HG02588 (cell line): ENCODE measurements at regions not wholly inside any gene's neighbourhood (a gene's known extent, or its start where the extent isn't known, plus 50 kb on each side); places are given as distances from the start of the nearest gene placed in this dataset.
"Not testable (repeated sequence)": the region's sequence is repeated elsewhere in the genome, so short reads cannot be mapped to it uniquely, and the experiment has no call there.

ENCODE experiments used
- ATAC-seq: cut with Tn5 transposase; IDR thresholded peaks from one replicate; pipeline ENCODE4 v1.9.1; 2021; ENCODE audit warnings: mild to moderate bottlenecking, moderate library complexity; ENCODE audit not compliant: unreplicated experiment

DNA sequence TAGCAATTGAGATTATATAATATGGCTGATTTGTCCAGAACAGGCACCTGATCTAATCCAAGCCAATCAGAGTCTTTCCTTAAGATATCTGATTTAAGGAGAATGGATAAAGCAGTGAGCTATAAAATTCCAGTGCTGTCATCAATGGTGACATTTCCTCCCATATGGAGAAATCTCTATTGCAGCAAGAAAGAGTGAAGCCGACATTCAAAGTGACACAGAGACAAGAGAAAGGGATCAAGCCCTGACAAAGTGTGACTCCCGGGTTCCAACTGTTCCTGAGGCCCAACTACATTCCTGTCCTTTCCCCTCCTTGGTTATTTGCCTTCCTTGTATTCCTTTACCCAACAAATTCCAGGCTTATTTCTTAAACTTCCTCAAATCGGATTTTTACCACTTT lies 430.0 kb upstream of the SOX5 start:
- no peak for ATAC-seq

DNA sequence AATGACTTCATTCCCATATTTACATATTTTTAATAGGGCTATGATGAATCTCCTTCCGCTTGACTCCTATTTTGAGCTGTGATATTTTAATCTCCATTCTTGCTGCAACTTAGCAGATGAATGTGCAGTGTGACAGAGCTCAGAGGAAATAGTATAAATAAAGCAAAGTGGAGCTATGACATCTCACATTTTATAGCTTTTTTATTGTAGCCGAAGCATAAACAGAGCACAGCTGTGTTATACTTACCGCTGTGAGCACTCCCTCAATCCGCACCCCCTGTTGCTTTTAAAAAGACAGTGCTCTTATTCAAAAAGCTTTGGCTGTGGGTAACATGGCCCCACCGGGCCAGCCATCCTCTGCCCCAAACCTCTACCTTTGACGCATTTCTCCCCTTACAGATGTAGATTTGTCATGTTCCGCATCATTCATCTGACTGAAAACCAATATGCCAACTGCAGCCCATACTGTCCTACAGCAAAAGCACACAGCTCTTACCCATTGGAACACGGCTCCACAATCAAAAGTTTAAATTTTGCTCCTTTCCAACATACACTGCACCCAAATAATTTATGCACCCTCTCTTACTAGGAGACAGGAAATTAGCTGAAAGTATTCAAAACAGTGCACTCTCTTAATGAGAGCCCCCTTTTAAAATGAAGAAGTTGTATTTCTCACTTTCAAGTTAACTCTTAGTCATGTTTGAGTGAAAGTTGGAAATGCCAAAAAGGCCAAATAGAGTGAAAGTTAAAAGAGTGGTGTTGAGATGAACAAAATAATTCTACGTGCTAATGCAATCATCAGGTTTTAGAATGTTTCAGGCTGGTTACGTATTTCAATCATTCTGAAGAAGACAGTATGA lies 429.3 kb upstream of the SOX5 start:
- peak; percentile 62 for ATAC-seq

DNA sequence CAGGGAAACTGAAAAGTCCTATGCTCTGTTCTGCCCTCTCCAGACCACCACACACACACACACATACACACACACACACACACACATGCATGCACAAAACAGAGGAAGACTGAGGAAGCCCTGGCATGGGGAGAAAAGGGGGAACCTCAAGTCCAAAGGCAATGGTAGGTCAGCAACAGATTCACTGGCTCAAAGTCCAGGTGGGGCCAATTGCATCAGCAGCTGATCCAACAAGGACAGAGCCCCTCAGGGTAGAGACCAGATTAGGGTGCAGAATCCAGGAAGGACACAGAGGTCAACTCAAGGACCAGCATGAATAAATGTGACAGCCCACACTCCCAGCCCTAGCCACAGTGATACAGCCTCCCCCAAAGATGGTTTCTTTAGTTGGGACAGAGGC lies 425.0 kb upstream of the SOX5 start:
- no peak for ATAC-seq

DNA sequence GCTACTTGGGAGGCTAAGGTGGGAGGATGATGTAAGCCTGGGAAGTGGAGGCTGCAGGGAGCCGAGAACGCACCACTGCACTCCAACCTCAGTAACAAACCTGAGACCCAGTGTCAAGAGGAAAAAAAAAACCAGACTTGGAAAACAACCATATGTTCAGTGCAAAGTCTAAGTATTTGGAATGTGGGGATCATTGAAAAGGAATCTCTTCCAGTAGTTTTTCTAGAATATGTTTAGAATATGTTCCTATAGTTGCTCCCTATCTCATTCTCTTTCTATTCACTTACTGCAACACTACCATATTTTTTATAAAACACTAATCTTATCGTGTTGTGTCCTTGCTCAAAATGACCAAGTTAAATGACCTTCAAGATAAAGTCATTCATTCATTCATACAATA lies 423.5 kb upstream of the SOX5 start:
- no peak for ATAC-seq

DNA sequence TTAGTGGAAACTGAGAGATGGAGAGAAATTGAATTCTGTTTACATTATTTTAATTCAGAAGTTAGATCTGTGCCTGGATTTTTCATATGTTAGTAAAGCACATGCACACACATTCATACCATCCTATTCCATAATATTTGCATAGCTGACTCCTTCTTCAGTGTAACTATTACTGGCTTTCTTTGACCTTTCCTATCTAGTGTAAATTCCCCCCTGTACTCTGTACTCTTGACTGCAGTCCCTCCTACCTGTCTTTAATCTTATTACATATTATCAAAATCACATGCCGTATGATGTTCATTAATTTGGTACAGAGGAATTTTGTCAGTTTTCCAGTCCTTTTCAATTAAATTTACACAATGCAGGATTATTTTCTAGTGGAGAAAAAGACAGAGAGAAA lies 417.0 kb upstream of the SOX5 start:
- ATAC-seq: no peak

DNA sequence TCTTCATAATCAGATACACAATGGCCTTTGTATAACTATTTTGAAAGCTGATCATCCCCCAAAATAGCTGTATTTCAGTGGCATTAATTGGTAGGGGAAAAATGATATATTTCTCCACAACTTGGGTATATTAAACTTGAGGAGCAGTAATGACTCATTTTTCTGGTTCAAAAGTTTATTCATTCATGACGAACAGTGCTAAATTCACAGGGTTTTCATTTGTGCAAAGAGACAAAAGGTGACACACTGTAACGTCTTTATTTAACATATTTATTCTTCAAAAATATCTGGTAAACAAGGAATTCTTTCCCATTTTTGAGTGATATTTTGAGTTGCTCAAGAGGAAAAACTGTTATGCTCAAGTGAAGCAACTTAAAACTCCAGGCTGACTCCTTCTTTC lies 415.5 kb upstream of the SOX5 start:
- ATAC-seq: no peak

DNA sequence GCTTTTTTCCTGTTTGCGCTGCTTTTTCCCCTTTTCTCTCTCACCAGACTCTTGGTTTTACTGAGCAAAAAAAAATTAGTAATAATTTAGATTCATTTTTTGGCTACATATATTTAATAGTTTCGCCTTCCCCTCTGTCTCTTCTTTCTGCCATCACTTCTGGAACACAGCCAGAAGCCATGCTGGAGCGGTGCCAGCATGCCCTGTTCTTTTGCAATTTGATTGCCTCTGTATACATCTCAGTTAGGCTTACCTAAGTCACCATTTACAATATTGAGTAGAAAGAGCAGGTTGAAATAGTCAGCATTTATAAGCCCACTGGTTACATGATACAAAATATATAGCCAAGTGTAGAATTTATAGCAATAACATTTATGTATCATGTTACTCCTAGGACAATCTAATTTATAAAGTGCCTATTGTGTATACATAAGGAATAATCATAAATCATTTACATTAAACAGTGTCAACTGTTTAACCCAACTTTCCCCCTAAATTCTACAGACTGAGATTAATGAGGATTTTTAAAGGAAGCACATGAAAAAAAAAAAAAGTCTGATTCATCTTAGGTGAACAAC lies 413.8 kb upstream of the SOX5 start:
- no peak for ATAC-seq

DNA sequence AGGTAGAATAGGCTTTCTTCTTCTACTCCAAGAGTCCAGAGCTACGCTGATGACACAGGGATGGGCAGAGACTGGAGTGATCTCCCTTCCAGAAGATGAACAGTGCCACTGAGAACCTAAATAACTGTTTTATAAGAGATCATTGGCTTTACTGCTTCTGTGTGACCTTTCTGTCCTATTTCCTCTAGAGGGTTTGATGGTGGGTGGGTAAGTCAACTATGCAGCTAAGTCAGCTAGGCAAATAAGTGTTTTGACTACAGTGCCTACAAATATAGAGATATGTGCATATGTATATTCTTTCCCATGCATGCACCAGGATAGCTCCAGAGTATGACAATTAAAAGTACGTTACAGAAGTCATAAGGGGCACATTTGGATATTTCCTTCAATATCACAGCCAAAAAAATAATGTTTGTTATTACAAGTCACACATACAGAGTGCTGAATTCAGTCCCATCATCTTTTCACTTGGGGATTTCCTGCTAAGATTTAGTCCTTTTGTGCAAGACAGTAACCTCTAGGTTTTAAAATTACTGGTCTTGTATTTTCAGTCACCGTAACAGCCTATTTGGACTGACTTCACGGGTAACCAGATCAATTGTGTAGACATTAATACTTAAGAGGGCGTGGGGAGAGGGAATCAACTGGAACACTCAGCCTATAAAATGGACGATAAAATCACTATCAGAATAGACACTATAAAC lies 412.6 kb upstream of the SOX5 start:
- no peak for ATAC-seq

DNA sequence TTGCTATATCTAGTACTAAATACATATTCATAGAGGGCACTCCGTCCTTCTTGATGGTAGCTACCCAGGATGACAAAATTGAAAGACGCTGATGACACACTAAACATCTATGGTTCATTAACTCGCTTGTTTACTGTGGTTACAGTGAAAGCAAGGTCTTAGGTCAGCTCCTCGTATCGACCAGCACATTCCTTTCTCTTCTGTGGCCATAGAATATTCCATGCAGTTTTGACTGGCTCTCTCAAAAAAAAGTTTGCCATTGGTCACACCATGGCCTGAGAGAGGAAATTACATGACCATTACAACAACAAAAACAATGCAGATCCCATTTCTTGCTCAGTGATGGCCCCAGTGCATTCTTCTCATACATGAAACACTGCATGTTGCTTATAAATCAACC lies 411.4 kb upstream of the SOX5 start:
- peak; percentile 65 for ATAC-seq

DNA sequence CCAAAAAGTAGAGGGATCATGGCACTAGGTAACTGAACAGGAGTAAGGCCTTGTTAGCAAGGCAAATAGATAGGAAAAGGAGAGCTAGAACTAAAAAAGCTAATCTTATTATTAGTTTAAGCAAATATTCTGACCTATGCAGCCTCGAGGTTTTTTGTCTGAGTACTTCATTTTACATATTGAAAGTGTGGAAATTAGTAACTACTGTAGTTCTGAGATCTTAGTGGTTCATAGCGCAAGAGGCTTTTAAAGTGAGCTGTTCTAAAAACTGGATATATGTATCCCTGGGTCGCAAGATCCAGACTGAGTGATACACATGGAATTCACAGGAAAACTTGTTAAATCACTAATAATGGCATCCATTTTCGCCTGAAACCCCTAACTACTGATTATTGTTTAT lies 411.0 kb upstream of the SOX5 start:
- peak; percentile 52 for ATAC-seq

DNA sequence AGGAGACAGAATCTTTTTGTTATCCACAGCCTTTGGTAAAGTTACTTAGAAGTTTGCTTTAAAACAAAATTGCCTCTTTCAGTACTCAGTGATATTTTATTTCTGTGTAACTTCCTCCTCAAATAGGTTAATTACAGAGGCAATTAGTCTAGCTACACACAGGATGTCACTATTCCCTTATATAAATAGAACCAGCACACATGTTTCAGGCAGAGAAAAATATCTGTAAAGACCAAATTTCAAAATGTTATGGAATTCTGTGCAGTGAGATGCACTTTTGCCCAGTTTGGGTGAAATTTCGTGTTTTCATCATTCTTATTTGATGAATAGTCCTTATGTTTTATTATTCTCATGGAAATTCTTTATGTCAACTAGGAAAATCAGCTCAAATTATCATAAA lies 410.6 kb upstream of the SOX5 start:
- ATAC-seq: no peak

DNA sequence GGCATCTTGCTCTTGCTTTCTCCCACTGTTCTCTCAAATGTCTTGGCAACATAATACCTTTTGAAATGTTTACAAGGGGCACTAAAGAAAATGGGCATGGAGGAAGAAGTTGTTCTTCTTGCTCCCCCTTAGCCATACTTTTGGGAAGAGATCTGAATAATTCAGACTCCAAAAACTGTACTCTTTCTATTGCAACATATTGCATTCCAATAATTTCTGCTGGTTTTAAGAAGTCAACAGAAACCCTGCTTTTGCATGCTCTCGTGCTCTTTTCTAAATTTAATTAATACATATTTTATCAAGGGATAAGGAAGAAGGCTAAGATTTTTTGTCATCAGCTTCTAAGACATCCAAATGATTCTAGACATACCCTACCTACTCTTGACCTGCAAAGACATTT lies 409.9 kb upstream of the SOX5 start:
- ATAC-seq: no peak

DNA sequence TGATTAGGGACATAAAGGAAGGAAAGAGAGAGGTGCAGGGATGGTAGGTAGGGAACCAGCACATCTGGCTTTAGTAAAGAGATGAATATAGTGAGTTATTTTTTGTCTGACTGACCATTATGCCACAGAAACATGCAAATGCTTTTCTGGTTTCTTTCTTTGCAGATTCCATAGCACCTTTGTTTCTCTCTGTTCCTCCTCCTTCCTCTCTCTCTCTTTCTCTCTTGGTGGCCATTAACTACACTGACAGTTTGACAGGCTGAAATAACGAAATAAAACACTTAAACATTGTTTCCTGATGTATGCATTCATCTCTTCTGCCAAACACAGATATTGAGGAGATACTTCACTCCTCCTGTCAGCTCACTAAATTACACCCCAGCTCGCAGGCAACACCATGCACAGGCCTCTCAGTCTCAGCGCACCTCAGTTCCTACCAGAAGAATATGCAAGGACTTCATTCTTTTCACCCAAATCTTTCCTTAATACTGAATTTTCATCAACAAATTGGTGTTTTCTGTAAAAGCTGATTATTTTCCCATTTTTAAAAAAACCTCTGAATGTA lies 406.9 kb upstream of the SOX5 start:
- peak; percentile 77 for ATAC-seq

DNA sequence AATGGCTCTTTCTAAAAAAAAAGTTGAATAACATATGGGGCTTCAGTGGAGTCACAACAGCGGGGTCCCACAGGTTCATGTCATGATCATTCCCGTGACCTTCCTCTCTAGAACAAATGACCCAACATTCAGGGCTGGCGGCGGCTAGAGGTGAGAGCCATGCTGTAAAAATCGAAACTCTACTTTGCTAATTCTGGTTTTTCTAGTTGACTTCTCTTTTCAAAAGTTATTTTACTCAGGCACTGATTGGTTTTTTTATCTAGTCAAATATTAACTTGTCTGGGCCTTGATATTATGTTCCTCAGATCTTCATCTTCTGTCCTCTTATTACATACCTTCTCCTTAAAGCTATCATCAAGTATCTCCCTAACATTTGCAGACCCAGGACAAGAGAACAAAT lies 402.9 kb upstream of the SOX5 start:
- ATAC-seq: no peak

DNA sequence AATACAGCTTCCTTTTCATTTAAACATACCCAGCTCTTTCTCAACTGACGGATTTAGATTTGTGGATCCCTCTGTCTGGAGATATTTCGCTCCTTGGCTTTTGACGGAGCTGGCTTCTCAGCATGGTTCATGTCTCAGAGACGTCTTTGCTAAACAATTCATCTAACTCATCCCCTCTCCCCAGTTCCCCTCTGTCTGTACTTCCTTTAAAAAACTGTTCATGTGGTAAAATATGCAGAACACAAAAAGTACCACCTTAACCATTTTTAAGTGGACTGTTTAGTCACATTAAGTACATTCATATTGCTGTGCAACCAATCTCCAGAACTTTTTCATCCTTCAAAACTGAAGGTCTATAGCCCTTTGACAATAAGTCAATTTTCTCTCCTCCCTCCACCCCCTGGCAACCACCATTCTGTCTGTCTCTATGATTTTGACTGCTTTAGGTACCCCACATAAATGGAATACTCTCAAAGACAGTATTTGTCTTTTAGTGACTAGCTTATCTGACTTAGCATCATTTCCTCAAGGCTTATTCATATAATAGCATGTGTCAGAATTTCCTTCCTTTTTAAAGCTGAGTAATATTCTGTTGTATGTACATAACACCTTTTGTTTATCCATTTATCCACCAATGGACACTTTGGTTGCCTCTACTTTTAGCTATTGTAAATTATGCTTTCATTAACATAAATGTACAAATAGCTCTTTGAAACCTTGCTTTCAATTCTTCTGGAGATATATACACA lies 399.8 kb upstream of the SOX5 start:
- no peak for ATAC-seq

DNA sequence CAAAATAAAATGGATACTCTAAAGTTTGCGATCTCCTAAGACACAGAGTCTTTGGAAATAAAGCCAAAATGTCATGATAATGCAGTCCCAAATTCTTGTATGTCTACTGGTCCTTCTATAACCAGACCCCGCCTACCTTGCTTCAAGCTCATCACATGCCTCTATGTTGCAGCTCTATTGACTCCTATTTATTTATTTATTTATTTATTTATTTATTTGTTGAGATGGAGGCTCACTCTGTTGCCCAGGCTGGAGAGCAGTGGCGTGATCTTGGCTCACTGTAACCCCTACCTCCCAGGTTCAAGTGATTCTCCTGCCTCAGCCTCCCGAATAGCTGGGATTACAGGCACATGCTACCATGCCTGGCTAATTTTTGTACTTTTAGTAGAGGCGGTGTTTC lies 398.7 kb upstream of the SOX5 start:
- not testable (repeated sequence) for ATAC-seq

DNA sequence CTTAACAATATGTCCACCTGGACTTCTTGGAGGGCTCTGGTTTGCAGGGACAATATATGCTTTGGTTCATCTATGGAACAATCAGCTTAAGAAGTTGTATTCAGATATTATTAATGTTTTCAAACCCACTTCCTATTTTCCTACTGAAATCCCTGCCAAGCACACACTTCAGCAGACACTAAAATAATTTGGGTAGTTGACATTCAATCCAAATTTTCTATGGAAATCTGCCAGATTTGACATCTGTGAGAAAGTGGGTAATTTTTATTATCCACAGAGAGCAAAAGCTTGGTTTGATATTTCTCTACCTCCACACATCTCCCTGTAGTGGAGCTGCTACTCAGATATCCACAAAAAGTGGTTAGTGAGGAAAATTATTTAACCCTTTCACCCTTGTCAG lies 378.8 kb upstream of the SOX5 start:
- ATAC-seq: no peak

DNA sequence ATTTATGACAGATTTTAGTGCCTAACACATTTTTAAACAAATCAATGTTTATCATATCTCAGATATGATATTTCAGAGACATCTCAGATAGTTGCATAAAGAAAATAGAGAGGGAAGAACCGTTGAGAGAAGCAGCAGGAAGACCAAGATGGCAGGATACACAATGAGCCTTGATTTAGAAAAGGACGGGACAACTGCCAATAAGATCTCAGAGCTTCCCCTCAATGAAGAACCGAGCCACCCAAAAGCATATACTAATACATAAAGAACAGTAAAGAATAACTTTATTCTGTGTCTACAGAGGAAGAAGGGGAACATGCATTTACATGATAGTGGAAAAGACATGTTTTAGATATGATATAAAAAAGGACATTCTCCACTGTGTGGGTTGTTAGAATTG lies 375.9 kb upstream of the SOX5 start:
- ATAC-seq: no peak

DNA sequence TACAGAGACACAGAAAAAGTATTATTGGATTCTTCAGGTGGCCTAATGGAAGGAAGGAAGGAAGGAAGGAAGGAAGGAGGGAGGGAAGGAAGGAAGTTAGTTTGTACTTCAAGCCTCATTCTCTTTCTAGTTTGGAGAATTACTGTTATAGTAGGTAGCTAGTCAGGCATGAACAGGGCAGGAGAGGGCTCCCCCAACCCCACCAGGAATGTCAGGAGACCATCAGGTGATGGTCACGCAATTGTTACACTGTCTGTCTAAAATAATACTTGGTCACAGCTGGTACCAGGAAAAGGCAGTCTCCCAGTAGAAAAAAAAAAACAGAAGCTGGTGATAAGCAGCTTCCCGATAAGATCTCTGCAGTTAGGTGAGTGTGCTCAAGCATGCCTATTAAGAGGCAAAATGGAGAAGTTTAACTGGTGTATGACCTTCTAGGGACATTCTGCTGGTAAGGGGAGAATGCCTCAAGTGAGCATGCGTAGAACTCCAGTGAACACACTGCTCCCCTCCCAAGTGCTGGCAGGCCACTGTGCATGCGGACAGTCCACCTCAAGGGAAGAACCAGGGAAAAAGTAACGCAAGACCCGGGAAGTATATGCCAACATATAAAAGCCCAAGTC lies 358.4 kb upstream of the SOX5 start:
- ATAC-seq: no peak

DNA sequence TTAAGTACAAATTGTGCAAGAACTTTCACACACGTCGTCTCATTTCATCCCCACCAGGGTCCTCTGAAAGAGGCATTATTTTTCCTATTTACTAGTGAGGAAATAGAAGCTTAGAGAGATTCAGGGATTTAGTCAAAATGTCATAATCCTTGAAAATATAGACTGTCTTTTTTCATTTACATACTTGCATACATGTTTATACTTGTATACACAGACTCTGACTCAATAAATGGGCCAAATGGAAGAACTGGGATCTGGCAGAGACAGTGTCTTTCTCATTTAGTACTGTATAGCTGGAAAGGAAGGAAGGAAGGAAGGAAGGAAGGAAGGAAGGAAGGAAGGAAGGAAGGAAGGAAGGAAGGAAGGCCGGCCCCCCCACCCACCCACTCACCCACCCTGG lies 357.7 kb upstream of the SOX5 start:
- no peak for ATAC-seq

DNA sequence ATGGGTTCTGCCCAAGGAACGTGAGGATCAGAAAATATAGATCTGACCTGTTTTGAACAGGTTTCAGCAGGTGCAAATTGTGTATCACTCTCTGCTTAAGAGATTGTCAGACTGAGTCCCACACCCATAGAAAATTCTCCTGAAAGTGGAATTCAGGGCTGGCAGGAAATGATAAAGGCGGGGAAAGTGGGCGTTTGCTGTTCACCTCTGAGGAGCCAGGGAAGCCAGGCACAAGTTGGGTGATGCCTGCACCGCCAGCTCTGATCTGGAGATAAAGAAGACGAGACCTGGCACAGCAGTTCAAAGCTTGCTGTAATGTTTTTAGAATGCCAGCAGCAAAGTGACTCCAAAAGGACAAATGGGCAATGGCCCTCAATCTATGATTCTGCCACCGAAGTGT lies 356.5 kb upstream of the SOX5 start:
- ATAC-seq: no peak
